H1 (cell line): ENCODE measurements at regions not wholly inside any gene's neighbourhood (a gene's known extent, or its start where the extent isn't known, plus 50 kb on each side); places are given as distances from the start of the nearest gene placed in this dataset.
"Not testable (repeated sequence)": the region's sequence is repeated elsewhere in the genome, so short reads cannot be mapped to it uniquely, and the experiment has no call there.

Experiments used
- CTCF ChIA-PET: fragments of 300-600 bp; sonication (Branson Sonifier 250); formaldehyde crosslinking; loops from one replicate; lab custom pipeline; 2021; ENCODE audit not compliant: partially characterized antibody; lab: Charles Lee
- POLR2A ChIA-PET: fragments of 300-600 bp; sonication (Branson Sonifier 250); formaldehyde crosslinking; loops from one replicate; lab custom pipeline; 2021; ENCODE audit warnings: inconsistent platforms; ENCODE audit not compliant: partially characterized antibody; lab: Charles Lee
- DNase-seq, 2 experiments: peaks; one replicate each; pipeline versions ENCODE4 v3.0.0 to v3.0.0-alpha.2; 2010 to 2022; ENCODE audit warnings: low spot score in 2 of 2, low read depth in 1 of 2, mixed read lengths in 1 of 2
- FAIRE-seq: peaks from 2 replicates; lab custom pipeline; 2011; peaks lifted over from hg19 to GRCh38; lab: Jason Lieb, UNC
- H2AFZ ChIP-seq: 2 replicates; pipeline ENCODE4 v1.8.1; 2012; ENCODE audit warnings: low read length, inconsistent platforms
- H2AK5ac ChIP-seq: 2 replicates; pipeline ENCODE4 v1.6.1; 2013; ENCODE audit warnings: low read depth, low read length
- H2BK120ac ChIP-seq: replicated peaks from 2 replicates; pipeline ENCODE3; 2013; ENCODE audit warnings: low read depth, low read length, inconsistent platforms
- H2BK12ac ChIP-seq: 2 replicates; pipeline ENCODE4 v1.6.1; 2013; ENCODE audit warnings: low read depth, low read length
- H2BK15ac ChIP-seq: 2 replicates; pipeline ENCODE4 v1.6.1; 2013; ENCODE audit warnings: low read length
- H2BK20ac ChIP-seq: 2 replicates; pipeline ENCODE4 v1.6.1; 2013; ENCODE audit warnings: low read length
- H2BK5ac ChIP-seq: 2 replicates; pipeline ENCODE4 v1.6.1; 2013; ENCODE audit warnings: low read depth, low read length
- H3K14ac ChIP-seq: 2 replicates; pipeline ENCODE4 v1.6.1; 2013; ENCODE audit warnings: inconsistent platforms; ENCODE audit not compliant: insufficient read length
- H3K18ac ChIP-seq: 2 replicates; pipeline ENCODE4 v1.6.1; 2013; ENCODE audit warnings: low read length; ENCODE audit errors: extremely low read depth
- H3K23ac ChIP-seq: 2 replicates; pipeline ENCODE4 v1.6.1; 2013; ENCODE audit warnings: inconsistent platforms; ENCODE audit not compliant: insufficient read length
- H3K23me2 ChIP-seq: 2 replicates; pipeline ENCODE4 v1.6.1; 2013; ENCODE audit warnings: low read depth, low read length
- H3K27ac ChIP-seq: 2 replicates; pipeline ENCODE4 v1.6.1; 2011; ENCODE audit warnings: low read depth, low read length, inconsistent platforms
- H3K27me3 ChIP-seq, 4 experiments: replicated peaks in 1 of 4; 1 replicate in 1 of 4; 2 replicates in 3 of 4; pipeline versions ENCODE4 v1.6.1 to v1.8.1; 2011 to 2013; ENCODE audit warnings: low read length in 3 of 4, mild to moderate bottlenecking in 3 of 4, inconsistent platforms in 2 of 4, mixed read lengths in 2 of 4, moderate library complexity in 1 of 4; ENCODE audit not compliant: control insufficient read depth in 3 of 4, insufficient read depth in 3 of 4; ENCODE audit errors: extremely low read depth in 1 of 4
- H3K36me3 ChIP-seq, 4 experiments: 2 replicates each; pipeline versions ENCODE4 v1.6.1 to v1.8.1; 2011 to 2013; ENCODE audit warnings: mild to moderate bottlenecking in 4 of 4, low read length in 3 of 4, moderate library complexity in 2 of 4, control low read depth in 1 of 4, inconsistent platforms in 1 of 4; ENCODE audit not compliant: insufficient read depth in 4 of 4, control insufficient read depth in 2 of 4
- H3K4ac ChIP-seq: replicated peaks from 2 replicates; pipeline ENCODE3; 2013; ENCODE audit warnings: low read length, low read depth, mixed read lengths, inconsistent platforms; ENCODE audit not compliant: insufficient read length
- H3K4me1 ChIP-seq, 4 experiments: replicated peaks in 1 of 4; 1 replicate in 1 of 4; 2 replicates in 3 of 4; pipeline versions ENCODE4 v1.6.1 to v1.8.1; 2011 to 2013; ENCODE audit warnings: low read length in 3 of 4, inconsistent platforms in 2 of 4, mixed read lengths in 1 of 4; ENCODE audit not compliant: insufficient read depth in 4 of 4, control insufficient read depth in 3 of 4
- H3K4me2 ChIP-seq, 2 experiments: 2 replicates each; pipeline versions ENCODE4 v1.6.1 to v1.8.1; 2011 to 2013; ENCODE audit warnings: low read depth in 2 of 2, low read length in 2 of 2, control low read depth in 1 of 2, inconsistent platforms in 1 of 2, mild to moderate bottlenecking in 1 of 2; ENCODE audit not compliant: insufficient read depth in 1 of 2
- H3K4me3 ChIP-seq, 4 experiments: fragments of 200-600, 300-600 bp in 1 of 4; sonication (generic), shearing (Covaris generic), sonication (Bioruptor Twin) in 1 of 4; 2 replicates each; pipeline versions ENCODE4 v1.5.1 to v1.8.1; 2011 to 2016; ENCODE audit warnings: low read length in 4 of 4, low read depth in 3 of 4, control low read depth in 2 of 4, inconsistent platforms in 2 of 4, mild to moderate bottlenecking in 2 of 4, mixed read lengths in 1 of 4, moderate library complexity in 1 of 4; ENCODE audit not compliant: insufficient read depth in 2 of 4; ENCODE audit errors: extremely low read depth in 1 of 4
- H3K56ac ChIP-seq: replicated peaks from 2 replicates; pipeline ENCODE3; 2013; ENCODE audit warnings: low read depth, mild to moderate bottlenecking, mixed read lengths, low read length, inconsistent platforms; ENCODE audit not compliant: insufficient read length
- H3K79me1 ChIP-seq: 2 replicates; pipeline ENCODE4 v1.6.1; 2013; ENCODE audit warnings: low read depth, low read length, control low read depth
- H3K79me2 ChIP-seq, 2 experiments: 2 replicates each; pipeline versions ENCODE4 v1.6.1 to v1.8.1; 2012 to 2013; ENCODE audit warnings: low read length in 2 of 2, mild to moderate bottlenecking in 2 of 2, inconsistent platforms in 1 of 2; ENCODE audit not compliant: insufficient read depth in 2 of 2, control insufficient read depth in 1 of 2
- H3K9ac ChIP-seq, 4 experiments: replicated peaks in 1 of 4; 1 replicate in 1 of 4; 2 replicates in 3 of 4; pipeline versions ENCODE4 v1.6.1 to v1.8.1; 2011 to 2013; ENCODE audit warnings: low read depth in 3 of 4, low read length in 3 of 4, control low read depth in 2 of 4, mild to moderate bottlenecking in 2 of 4, moderate library complexity in 2 of 4, inconsistent platforms in 1 of 4; ENCODE audit errors: extremely low read depth in 1 of 4
- H3K9me3 ChIP-seq, 2 experiments: 2 replicates each; pipeline versions ENCODE4 v1.6.1 to v1.8.1; 2012 to 2013; ENCODE audit warnings: mild to moderate bottlenecking in 2 of 2, moderate library complexity in 2 of 2, control low read depth in 1 of 2, inconsistent platforms in 1 of 2, low read depth in 1 of 2, low read length in 1 of 2, mixed read lengths in 1 of 2; ENCODE audit not compliant: insufficient read depth in 2 of 2
- H4K20me1 ChIP-seq, 2 experiments: replicated peaks in 1 of 2; 2 replicates each; pipeline versions ENCODE3 to v1.8.1; 2011 to 2013; ENCODE audit warnings: inconsistent platforms in 2 of 2, low read length in 2 of 2, mild to moderate bottlenecking in 1 of 2; ENCODE audit not compliant: insufficient read depth in 2 of 2, control insufficient read depth in 1 of 2
- H4K5ac ChIP-seq: 2 replicates; pipeline ENCODE4 v1.6.1; 2013; ENCODE audit warnings: low read length, low read depth, mixed read lengths, inconsistent platforms; ENCODE audit not compliant: insufficient read length
- H4K8ac ChIP-seq: 2 replicates; pipeline ENCODE4 v1.8.0; 2013; ENCODE audit warnings: mild to moderate bottlenecking, moderate library complexity, low read length, inconsistent platforms; ENCODE audit not compliant: insufficient read depth; ENCODE audit errors: extremely low read depth
- H4K91ac ChIP-seq: replicated peaks from 2 replicates; pipeline ENCODE3; 2013; ENCODE audit warnings: low read length, mixed read lengths, inconsistent platforms; ENCODE audit not compliant: insufficient read length
- ATF3 ChIP-seq: IDR thresholded peaks from 2 replicates; pipeline ENCODE4 v1.6.1; 2011; ENCODE audit warnings: low read depth, mild to moderate bottlenecking, low read length; ENCODE audit not compliant: insufficient read depth
- SIX5 ChIP-seq: IDR thresholded peaks from 2 replicates; pipeline ENCODE4 v1.6.1; 2011; ENCODE audit warnings: mild to moderate bottlenecking, low read depth, low read length
- WGBS, 2 experiments: shearing (Covaris generic) in 1 of 2; methylation state at CpG; one replicate each; pipeline versions ENCODE4 v1.1.6 to v1.1.7; 2013 to 2015; ENCODE audit warnings: low lambda C conversion rate in 2 of 2, mixed read lengths in 2 of 2, inconsistent platforms in 1 of 2, low coverage in 1 of 2, missing lambda C conversion rate in 1 of 2; ENCODE audit not compliant: insufficient replicate concordance in 2 of 2, insufficient coverage in 1 of 2, insufficient read length in 1 of 2; ENCODE audit errors: extremely low coverage in 1 of 2, missing lambda C conversion rate in 1 of 2; 5-methylcytosine and 5-hydroxymethylcytosine counted together

GRCh38 chr11:126145954-126146353 lies 65.5 kb downstream of the RPUSD4 start (continued):
- no peak for TF ChIP-seq ATF3
- no peak for TF ChIP-seq SIX5

- H3K23ac ChIP-seq, H3K79me1 ChIP-seq, H3K9ac ChIP-seq, H3K9me3 ChIP-seq, FAIRE-seq, H4K8ac ChIP-seq, H4K91ac ChIP-seq, H3K79me2 ChIP-seq, H4K20me1 ChIP-seq, DNase-seq, H3K36me3 ChIP-seq, H2BK120ac ChIP-seq, H2AFZ ChIP-seq, H3K4me3 ChIP-seq, H2BK15ac ChIP-seq, H3K27ac ChIP-seq, H2AK5ac ChIP-seq, H3K23me2 ChIP-seq, H3K56ac ChIP-seq, H3K27me3 ChIP-seq, H2BK12ac ChIP-seq, CTCF ChIA-PET, H3K14ac ChIP-seq, H3K4ac ChIP-seq, H4K5ac ChIP-seq, POLR2A ChIA-PET, H2BK5ac ChIP-seq, H2BK20ac ChIP-seq, H3K18ac ChIP-seq, H3K4me2 ChIP-seq: not testable (repeated sequence)
- 100% methylated on average over 2 of the region's 2 CpGs; no CpG with 5 or more reads in 1 of the 2 experiments for WGBS, 2 experiments
- H3K4me1 ChIP-seq: peaks cover 11 to 31% (median 25%) of the 10 kb centered on the region in 4 experiments
Measured at GRCh38 chr11:126143491-126143890, 68.0 kb downstream of the RPUSD4 start.
